ENCODE measurements at regions not wholly inside any gene's neighbourhood (a gene's known extent, or its start where the extent isn't known, plus 50 kb on each side); places are given as distances from the start of the nearest gene placed in this dataset.

GRCh38 chr4:106676173-106676921 lies 307.8 kb upstream of the GIMD1 start:
- DNase-seq, result no peak

DNA sequence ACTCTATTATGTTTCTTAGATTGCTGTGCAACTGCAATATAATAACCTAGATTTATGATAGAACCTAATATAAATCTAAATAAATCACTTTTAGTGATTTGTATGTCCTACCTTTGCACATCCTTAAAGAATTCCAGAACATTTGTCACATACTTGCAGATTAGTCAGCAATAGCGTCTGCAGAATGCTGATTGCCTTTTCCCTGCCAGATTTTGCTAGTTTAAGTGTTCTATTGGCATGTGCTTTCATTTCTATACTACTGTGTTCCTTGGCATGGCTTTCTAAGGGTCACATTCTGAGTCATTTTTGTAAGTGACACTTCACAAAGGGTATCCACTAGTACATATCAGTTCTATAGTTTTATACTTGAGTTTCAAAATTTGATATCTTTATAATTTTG lies 303.1 kb upstream of the GIMD1 start:
- DNase-seq, result no peak

GRCh38 chr4:106670976-106671375 lies 302.4 kb upstream of the GIMD1 start:
- no peak for DNase-seq

DNA sequence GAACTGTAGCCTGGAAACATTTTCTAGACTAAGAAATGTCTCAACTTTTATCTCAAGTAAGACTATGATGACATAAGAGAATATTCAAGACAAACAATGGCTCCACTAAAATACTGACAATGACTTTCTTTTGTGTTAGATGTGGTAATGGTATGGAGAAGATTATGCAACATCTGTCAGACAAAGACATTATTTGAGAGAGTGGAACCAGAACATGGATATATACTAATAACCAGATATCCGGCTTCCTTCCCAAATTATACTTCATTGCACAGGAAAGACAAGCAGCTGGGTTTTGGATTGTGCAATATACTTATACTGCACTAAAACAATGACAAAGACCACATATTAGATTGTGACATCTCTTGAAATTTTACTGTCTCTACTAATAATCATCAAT lies 290.8 kb upstream of the GIMD1 start:
- DNase-seq, result no peak

DNA sequence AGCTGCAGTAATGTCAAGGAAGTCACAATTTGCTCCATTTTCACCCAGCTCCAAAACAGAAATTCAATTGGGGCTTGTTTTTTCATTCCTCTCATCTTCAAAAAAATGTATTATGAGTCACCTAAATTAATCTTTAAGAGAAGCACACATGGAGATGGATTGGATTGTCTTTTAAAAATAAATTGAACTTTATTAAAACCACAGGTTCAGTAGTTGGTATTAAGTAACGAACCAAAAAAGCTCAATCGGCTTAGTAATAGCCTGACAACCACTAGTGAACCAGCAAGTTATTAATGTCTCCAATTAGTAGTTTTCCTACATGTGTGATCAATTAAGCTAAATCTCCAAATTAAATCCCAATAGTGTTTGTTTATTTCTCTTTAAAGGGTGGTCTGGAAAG lies 283.5 kb upstream of the GIMD1 start:
- DNase-seq, result no peak

- DNase-seq, result no peak
Measured at GRCh38 chr4:106650701-106651100, 282.1 kb upstream of the GIMD1 start.

- DNase-seq, result no peak
Measured at GRCh38 chr4:106647451-106647850, 278.9 kb upstream of the GIMD1 start.

- DNase-seq, result no peak
Measured at GRCh38 chr4:106629268-106629625, 260.7 kb upstream of the GIMD1 start.

GRCh38 chr4:106628586-106629267 lies 260.1 kb upstream of the GIMD1 start:
- DNase-seq, result no peak

DNA sequence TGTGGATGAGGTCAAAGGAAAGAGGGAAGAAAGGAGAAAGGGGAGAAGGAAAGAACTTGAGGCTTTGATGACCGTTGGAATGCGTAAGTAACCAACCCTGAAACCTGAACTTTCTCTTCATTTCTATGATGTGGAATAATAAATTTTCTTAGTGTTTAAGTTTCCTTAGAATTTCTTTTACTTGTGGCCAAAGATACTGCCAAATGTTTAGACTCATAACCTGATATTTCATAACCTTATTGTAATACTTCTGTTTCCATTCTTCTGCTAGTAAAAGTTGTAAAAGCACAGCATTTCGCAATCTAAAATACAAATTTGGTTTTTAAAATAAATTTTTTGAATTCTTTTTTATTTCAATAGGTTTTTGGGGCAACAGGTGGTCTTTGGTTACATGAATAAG lies 258.5 kb upstream of the GIMD1 start:
- no peak for DNase-seq

GRCh38 chr4:106624671-106625070 lies 256.1 kb upstream of the GIMD1 start:
- no peak for DNase-seq

DNA sequence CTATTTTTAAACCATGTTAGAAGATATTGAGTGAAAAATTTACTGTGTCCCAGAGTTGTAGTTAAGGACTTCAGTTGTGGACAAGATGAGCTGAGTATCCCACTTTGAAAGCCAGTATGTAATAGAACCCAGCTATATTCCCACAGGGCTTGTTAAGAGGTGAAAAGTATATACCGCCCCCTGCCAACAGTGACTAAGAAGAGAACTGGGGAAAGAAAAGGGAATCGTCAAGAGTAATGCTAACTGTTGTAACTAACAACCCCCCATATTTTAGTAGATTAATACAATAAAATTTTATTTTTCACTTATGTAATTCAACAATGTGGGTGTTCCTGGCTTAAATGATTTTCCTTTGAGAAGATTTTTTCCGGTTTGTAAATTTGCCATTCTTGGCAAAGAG lies 250.4 kb upstream of the GIMD1 start:
- no peak for DNase-seq

DNA sequence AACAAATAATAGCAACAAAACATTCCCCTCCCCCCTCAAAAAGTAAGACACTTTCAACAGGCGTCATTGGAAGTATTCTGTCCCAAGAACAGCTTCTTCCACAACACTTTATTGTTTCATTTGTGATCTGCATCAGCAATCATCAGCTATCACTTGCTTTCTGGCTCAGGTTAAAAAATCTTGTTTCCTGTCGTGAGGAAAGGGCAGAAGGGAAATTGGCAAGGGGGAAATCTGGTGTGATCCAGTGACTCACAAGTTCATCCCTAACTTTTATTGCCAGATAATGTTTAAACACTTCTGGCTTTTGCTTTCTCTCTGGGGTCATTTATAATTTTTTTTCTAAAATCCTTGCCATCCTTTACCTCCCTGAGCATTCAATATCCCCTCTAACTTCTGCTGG lies 247.4 kb upstream of the GIMD1 start:
- no peak for DNase-seq

- DNase-seq, result no peak
Measured at GRCh38 chr4:106615410-106615945, 246.9 kb upstream of the GIMD1 start.

- no peak for DNase-seq
Measured at GRCh38 chr4:106614441-106614840, 245.9 kb upstream of the GIMD1 start.

DNA sequence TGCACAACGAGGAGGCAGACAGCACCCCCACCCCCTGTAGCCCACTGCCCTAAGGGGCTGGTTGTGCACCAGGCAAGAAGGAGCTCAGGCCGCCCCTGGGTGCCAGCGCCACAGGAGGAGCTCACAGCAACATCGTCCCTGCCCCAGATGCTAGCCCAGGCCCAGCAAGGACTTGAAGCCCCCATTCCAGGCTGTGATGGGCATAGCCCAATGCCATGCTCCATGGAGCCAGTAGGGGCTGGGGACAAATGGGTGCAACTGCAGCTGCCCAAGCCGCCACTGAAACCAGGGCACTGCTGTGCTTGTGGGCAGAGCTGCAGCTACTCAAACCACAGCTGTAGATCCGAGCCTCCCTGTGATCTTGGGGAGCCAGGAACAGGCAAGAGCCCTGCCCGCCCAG lies 241.3 kb upstream of the GIMD1 start:
- DNase-seq, result no peak

DNA sequence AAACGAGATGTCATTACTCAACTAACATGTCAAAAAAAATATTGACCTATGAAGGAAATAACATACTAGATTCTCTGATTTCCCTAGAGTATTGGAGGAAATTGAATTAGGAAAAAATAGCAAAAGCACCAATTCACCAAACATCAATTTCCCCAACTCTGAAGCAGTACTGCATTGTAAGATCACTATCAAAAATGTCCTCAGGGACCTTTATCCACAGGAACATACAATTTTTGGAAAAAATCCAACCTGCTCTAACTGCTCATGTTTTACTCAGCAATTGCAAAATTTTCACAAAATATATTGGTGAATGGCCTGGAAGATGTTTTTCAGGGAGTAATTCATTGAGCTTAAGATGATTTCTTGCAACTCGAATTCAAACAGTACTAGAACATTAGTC lies 239.0 kb upstream of the GIMD1 start:
- DNase-seq, result no peak

GRCh38 chr4:106604319-106605051 lies 235.9 kb upstream of the GIMD1 start:
- no peak for DNase-seq

- DNase-seq, result no peak
Measured at GRCh38 chr4:106603471-106603870, 234.9 kb upstream of the GIMD1 start.

GRCh38 chr4:106602711-106603110 lies 234.1 kb upstream of the GIMD1 start:
- no peak for DNase-seq

DNA sequence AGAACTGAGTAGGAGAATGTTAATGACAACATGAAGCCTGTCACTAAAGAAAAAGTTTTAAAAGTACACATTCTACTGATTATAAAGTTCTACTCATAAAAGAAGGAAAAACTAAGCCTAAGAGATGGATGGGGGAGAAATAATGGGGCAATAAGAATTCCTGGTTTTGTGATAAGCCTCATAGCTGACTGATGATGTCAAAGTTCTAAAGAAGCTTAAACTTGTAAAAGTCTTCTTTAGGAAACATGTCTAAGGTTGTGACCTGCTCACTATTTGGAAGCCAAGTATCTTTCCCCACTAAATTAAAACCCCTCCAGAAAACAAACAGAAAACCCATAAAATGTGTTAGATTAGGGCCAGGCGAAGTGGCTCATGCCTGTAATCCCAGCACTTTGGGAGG lies 232.9 kb upstream of the GIMD1 start:
- DNase-seq, result no peak

DNA sequence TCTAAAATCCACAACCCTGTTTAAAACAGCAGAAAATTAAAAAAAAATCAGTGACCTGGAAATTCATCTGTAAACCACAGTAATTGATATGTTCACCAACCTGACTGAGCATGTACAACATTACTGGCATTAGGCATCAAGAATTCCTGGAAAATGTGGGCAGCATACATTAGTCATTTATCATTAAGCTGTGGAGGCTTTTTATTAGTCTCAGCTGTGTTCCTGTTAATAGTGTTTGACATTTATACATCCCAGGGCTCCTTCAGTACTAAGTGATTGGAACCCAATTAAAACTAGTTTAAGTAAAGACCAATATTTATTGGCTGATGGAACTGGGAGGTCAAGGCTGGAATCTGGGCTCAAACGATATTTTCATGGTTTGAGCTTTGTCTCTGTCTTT lies 227.3 kb upstream of the GIMD1 start:
- no peak for DNase-seq

GRCh38 chr4:106594291-106594952 lies 225.8 kb upstream of the GIMD1 start:
- DNase-seq, result no peak

All from NCI-H524 treated with DMSO at 0.1 percent for 48 hours (cell line).